ENCODE measurements at regions not wholly inside any gene's neighbourhood (a gene's known extent, or its start where the extent isn't known, plus 50 kb on each side); places are given as distances from the start of the nearest gene placed in this dataset.
A peak's percentile ranks its signal among the peaks of the same experiment; 100 is the strongest.

DNA sequence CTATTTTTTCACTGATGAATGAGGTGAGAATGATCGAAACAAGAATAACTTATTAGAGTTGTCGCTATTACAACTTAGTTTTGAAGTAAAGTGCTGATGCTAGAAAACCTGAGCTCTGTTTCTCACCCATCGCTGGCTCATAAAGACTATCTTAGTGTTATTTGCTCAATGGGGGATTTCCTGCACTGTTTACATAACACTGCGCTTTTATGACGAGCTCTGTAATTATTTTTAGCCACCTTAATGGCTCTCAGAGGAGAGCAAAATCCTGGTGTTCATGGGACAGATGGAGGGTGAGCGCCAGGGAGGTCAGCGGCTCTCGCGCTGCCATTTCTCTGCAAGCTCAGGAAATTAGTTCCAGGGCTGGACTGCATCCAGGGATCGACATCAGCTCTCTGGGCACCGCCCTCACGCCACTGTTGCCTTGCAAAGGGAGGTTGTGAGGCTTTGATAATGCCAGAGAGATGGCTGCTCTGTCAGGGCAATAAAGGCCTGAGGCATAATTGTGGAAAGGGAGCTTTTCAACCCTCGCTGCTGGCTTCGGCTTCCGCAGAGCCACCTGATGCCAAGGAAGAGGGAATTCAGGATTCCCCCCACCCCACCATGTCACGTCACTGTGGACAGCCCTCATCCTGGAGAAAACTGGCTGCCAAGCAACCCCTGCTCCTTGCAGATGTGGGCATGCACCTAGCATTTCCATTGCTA lies 72.0 kb downstream of the DACT2 start:
- intact Hi-C loops (cut with DNase I; ENCODE audit: low total_unique reads), result no loop called here
- Histone ChIP-seq H3K4me3 (no peak overlapping the region), H3K9me3 (no peaks in the 10 kb centered on the region), H3K36me3 (ENCODE audit: low read depth, missing control alignments) (no peaks in the 10 kb centered on the region), H3K27ac (no peak overlapping the region), H3K27me3 (no peaks in the 10 kb centered on the region), H3K4me1 (no peaks in the 10 kb centered on the region)
- WGBS, 2 donors, result 50 to 68% methylated on average over 11 to 16 of the region's 16 CpGs
- DNase-seq, result peak; percentile 74
- TF ChIP-seq, protein P1, sequence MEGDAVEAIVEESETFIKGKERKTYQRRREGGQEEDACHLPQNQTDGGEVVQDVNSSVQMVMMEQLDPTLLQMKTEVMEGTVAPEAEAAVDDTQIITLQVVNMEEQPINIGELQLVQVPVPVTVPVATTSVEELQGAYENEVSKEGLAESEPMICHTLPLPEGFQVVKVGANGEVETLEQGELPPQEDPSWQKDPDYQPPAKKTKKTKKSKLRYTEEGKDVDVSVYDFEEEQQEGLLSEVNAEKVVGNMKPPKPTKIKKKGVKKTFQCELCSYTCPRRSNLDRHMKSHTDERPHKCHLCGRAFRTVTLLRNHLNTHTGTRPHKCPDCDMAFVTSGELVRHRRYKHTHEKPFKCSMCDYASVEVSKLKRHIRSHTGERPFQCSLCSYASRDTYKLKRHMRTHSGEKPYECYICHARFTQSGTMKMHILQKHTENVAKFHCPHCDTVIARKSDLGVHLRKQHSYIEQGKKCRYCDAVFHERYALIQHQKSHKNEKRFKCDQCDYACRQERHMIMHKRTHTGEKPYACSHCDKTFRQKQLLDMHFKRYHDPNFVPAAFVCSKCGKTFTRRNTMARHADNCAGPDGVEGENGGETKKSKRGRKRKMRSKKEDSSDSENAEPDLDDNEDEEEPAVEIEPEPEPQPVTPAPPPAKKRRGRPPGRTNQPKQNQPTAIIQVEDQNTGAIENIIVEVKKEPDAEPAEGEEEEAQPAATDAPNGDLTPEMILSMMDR (IDR thresholded peaks at IDR 0.05), result no peak
- no peak for TF ChIP-seq POLR2A (IDR thresholded peaks at IDR 0.05)

- no peak for DNase-seq
- 86 to 96% methylated on average over 5 to 17 of the region's 17 CpGs for WGBS, 2 donors
- intact Hi-C loops (cut with DNase I; ENCODE audit: low total_unique reads), result no loop called here
These were observed 74.5 kb downstream of the DACT2 start for GRCh38 chr6:168244961-168245551.

GRCh38 chr6:168243812-168244376 lies 75.7 kb downstream of the DACT2 start:
- no peak for DNase-seq
- Histone ChIP-seq H3K27ac (no peak overlapping the region), H3K4me3 (no peak overlapping the region), H3K4me1 (peaks cover 26% of the 10 kb centered on the region), H3K9me3 (no peaks in the 10 kb centered on the region), H3K36me3 (ENCODE audit: low read depth, missing control alignments) (no peaks in the 10 kb centered on the region), H3K27me3 (no peaks in the 10 kb centered on the region)
- intact Hi-C loops (cut with DNase I; ENCODE audit: low total_unique reads), result no loop called here
- 87 to 90% methylated on average over 6 of the region's 6 CpGs for WGBS, 2 donors
- TF ChIP-seq POLR2A (IDR thresholded peaks at IDR 0.05), result no peak
- TF ChIP-seq, protein P1 (IDR thresholded peaks at IDR 0.05), result no peak

More at GRCh38 chr6:168244961-168245551, 74.5 kb downstream of the DACT2 start:
- Histone ChIP-seq H3K4me1 (peaks cover 15% of the 10 kb centered on the region), H3K9me3 (no peaks in the 10 kb centered on the region), H3K27me3 (no peaks in the 10 kb centered on the region), H3K27ac (no peak overlapping the region), H3K4me3 (no peak overlapping the region), H3K36me3 (ENCODE audit: low read depth, missing control alignments) (no peaks in the 10 kb centered on the region)
- TF ChIP-seq POLR2A (IDR thresholded peaks at IDR 0.05), result no peak
- TF ChIP-seq, protein P1 (IDR thresholded peaks at IDR 0.05), result no peak

- H3K36me3 ChIP-seq (ENCODE audit: low read depth, missing control alignments), result no peaks in the 10 kb centered on the region
- 90 to 93% methylated on average over 3 to 8 of the region's 8 CpGs for WGBS, 2 donors
- DNase-seq, result no peak
- no peaks in the 10 kb centered on the region for H3K9me3 ChIP-seq
- H3K4me1 ChIP-seq, result peaks cover 26% of the 10 kb centered on the region
- no peak for TF ChIP-seq POLR2A (IDR thresholded peaks at IDR 0.05)
- TF ChIP-seq, protein P1 (IDR thresholded peaks at IDR 0.05), result no peak
- intact Hi-C loops (cut with DNase I; ENCODE audit: low total_unique reads), result no loop called here
- H3K4me3 ChIP-seq, result no peak overlapping the region
- no peak overlapping the region for H3K27ac ChIP-seq
- no peaks in the 10 kb centered on the region for H3K27me3 ChIP-seq
These were observed 76.7 kb downstream of the DACT2 start for GRCh38 chr6:168242940-168243225.

All from testis (tissue), 2 donors.